ENCODE measurements at regions not wholly inside any gene's neighbourhood (a gene's known extent, or its start where the extent isn't known, plus 50 kb on each side); places are given as distances from the start of the nearest gene placed in this dataset.
"Not testable (repeated sequence)": the region's sequence is repeated elsewhere in the genome, so short reads cannot be mapped to it uniquely, and the experiment has no call there.

GRCh38 chr2:111512378-111512777 lies 371.6 kb downstream of the ANAPC1 start:
- not testable (repeated sequence) for TF ChIP-seq CTCF (IDR thresholded peaks at IDR 0.05); EZH2 (IDR thresholded peaks at IDR 0.05; ENCODE audit: borderline replicate concordance, insufficient read depth, low read depth, low read length, poor library complexity, severe bottlenecking)
